ENCODE measurements at regions not wholly inside any gene's neighbourhood (a gene's known extent, or its start where the extent isn't known, plus 50 kb on each side); places are given as distances from the start of the nearest gene placed in this dataset.

DNA sequence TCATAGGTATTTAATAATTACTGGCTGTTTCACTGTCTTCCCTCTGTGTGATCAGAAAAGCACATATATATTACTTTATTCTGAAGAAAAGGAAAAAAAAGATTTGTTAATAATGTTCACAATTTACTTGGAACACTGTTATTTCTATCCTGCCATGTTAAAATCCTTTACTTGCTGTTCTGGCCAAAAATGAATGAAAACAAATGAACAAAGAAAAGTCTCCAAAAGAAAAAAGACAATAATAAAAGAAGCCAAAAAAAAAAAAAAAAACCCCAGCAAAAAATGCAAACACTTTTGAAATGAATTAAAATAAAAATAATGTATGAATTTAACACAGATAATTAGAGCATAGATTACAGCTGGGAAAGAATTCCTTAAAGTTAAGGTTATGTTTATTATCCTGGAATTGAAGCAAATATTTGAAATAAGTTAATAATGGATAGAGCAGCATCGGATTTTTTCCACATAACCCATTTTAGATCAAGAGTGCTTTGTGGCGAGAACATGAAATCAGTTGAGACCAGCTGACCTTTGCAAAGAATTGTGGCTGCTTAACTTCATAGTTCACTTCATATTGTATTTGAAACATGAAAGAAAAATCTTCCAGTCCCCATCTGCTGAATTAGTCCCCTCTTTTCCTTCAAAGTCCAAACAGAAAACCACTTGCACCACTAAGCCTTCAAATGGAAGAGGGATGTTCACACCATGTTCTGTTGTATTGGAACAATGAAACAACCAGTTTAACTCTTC is 444.8 kb downstream of the ADAMTS20 start:
- no peak for TF ChIP-seq CTCF (IDR thresholded peaks at IDR 0.05)

DNA sequence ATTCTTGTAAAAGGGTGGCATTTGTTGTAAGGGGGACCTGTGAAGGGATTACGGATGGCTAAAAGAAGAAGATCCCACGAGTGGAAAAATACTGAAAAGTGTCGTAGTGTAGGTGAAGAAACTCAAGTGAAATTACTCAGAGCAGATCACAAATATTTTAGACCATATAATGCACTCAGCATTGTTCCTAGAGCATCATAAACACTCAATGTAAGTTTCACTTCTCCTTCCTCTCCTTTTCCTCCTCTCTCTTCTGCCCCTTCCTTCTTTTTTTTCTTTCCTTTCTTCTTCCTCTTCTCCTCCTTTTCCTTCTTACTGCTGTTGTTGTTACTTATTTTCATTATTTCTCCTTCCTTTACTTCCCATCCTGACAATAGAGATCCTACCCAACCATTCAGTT is 445.6 kb downstream of the ADAMTS20 start:
- no peak for TF ChIP-seq CTCF (IDR thresholded peaks at IDR 0.05)

- no peak for TF ChIP-seq CTCF (IDR thresholded peaks at IDR 0.05)
Measured at GRCh38 chr12:43105426-43105981, 446.5 kb downstream of the ADAMTS20 start.

DNA sequence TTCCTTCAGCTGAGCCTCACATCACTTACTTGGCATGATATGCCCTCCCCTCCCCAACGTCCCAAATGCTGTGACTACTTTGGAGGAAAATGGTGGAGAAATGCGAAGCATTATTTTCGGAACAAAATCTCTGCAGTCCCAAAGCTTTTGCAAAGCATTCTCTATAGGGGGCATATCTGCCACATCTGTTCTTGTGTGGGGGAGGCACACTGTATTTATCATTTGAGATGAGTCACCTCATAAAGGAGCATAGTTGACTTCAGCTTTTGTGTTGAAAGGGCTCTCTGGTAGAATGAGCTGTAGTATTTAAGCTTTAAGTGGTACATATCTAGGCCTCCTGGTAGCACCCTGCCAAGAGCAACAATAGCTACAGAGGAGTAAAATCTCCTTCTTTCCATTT is 447.5 kb downstream of the ADAMTS20 start:
- no peak for TF ChIP-seq CTCF (IDR thresholded peaks at IDR 0.05)

- TF ChIP-seq CTCF (IDR thresholded peaks at IDR 0.05): no peak
Measured at GRCh38 chr12:43103866-43104265, 448.1 kb downstream of the ADAMTS20 start.

DNA sequence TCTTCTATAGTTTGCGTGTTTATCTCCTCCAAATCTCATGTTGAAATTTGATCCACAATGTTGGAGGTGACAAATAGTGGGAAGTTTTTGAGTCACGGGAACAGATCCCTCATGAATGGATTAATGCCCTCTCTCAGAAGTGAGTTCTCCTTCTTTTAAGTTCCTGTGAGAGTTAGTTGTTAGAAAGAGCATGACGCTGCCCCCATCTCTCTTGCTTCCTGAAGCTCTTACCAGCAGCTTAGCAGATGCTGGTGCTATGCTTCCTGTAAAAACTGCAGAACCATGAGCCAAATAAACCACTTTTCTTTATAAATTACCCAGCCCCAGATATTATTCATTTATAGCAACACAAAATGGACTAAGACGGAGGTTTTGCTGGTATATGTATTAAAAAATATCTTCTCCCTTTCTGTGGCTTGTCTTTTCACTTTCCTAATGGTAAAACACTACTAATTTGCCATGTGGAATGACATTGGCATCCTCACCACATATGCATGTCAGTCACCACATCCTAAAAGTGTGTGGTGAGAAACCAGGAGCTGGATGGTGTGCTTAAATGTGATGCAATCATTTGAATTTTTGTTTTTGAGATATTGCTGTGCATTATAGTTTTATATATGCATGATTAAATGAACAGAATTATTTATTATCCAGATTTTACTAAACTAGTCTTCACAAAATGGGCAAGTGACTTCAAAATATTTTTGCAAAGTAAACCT is 449.3 kb downstream of the ADAMTS20 start:
- TF ChIP-seq CTCF (IDR thresholded peaks at IDR 0.05): no peak

GRCh38 chr12:43100231-43100630 is 451.8 kb downstream of the ADAMTS20 start:
- TF ChIP-seq CTCF (IDR thresholded peaks at IDR 0.05): no peak
